OCI-LY3 (cell line): ENCODE measurements at regions not wholly inside any gene's neighbourhood (a gene's known extent, or its start where the extent isn't known, plus 50 kb on each side); places are given as distances from the start of the nearest gene placed in this dataset.

Experiments
- EZH2phosphoT487 ChIP-seq: fragments of 200-600 bp; shearing (Covaris generic); IDR thresholded peaks from 2 replicates; pipeline ENCODE4 v1.6.1; 2018; ENCODE audit warnings: antibody characterized with exemption, mixed run types, low read depth
- TF ChIP-seq, protein P1 (sequence below): fragments of 200-600, 300-600 bp; sonication (generic); IDR thresholded peaks from 2 replicates; pipeline ENCODE4 v1.5.1; 2014; ENCODE audit warnings: antibody characterized with exemption, low read length, low read depth

DNA sequence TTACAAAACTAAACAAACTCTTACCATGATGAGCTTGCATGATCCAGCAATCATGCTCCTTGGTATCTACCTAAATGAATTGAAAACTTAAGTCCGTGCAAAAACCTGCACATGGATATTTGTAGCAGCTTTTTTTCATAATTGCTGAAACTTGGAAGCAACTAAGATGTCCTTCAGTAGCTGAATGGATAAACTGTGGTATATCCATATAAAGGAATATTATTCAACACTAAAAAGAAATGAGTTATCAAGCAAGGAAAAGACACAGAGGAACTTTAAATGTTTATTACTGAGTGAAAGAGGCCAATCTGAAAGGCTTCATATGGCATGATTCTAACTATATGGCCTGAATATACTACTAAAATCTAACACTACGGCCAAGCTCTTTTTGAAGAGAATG is 139.1 kb upstream of the ZNF608 start:
- TF ChIP-seq, protein P1, sequence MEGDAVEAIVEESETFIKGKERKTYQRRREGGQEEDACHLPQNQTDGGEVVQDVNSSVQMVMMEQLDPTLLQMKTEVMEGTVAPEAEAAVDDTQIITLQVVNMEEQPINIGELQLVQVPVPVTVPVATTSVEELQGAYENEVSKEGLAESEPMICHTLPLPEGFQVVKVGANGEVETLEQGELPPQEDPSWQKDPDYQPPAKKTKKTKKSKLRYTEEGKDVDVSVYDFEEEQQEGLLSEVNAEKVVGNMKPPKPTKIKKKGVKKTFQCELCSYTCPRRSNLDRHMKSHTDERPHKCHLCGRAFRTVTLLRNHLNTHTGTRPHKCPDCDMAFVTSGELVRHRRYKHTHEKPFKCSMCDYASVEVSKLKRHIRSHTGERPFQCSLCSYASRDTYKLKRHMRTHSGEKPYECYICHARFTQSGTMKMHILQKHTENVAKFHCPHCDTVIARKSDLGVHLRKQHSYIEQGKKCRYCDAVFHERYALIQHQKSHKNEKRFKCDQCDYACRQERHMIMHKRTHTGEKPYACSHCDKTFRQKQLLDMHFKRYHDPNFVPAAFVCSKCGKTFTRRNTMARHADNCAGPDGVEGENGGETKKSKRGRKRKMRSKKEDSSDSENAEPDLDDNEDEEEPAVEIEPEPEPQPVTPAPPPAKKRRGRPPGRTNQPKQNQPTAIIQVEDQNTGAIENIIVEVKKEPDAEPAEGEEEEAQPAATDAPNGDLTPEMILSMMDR = no peak
- no peak for TF ChIP-seq EZH2phosphoT487
